ENCODE measurements at regions not wholly inside any gene's neighbourhood (a gene's known extent, or its start where the extent isn't known, plus 50 kb on each side); places are given as distances from the start of the nearest gene placed in this dataset.

- POLR2A ChIA-PET = no interaction called here
- no peak overlapping the region for H3K27ac ChIP-seq (ENCODE audit: extremely low read depth, low read depth, low read length)
- TF ChIP-seq ZFP3 (tag by site-specific recombination; IDR thresholded peaks at IDR 0.05; ENCODE audit: low read depth) = no peak
- no peak for TF ChIP-seq KLF16 (tag by site-specific recombination; IDR thresholded peaks at IDR 0.05)
- TF ChIP-seq GLI2 (tag by site-specific recombination; IDR thresholded peaks at IDR 0.05; ENCODE audit: borderline replicate concordance, low read depth) = no peak
- TF ChIP-seq ZFP41 (tag by site-specific recombination; IDR thresholded peaks at IDR 0.05; ENCODE audit: borderline replicate concordance) = no peak
- no peak for TF ChIP-seq TSHZ1 (tag by site-specific recombination; IDR thresholded peaks at IDR 0.05; ENCODE audit: borderline replicate concordance)
- TF ChIP-seq ZNF416 (tag by site-specific recombination; IDR thresholded peaks at IDR 0.05) = no peak
- no peak for TF ChIP-seq ZNF10 (tag by site-specific recombination; IDR thresholded peaks at IDR 0.05)
- no peak for TF ChIP-seq ZNF133 (tag by site-specific recombination; IDR thresholded peaks at IDR 0.05)
- TF ChIP-seq, protein P1, sequence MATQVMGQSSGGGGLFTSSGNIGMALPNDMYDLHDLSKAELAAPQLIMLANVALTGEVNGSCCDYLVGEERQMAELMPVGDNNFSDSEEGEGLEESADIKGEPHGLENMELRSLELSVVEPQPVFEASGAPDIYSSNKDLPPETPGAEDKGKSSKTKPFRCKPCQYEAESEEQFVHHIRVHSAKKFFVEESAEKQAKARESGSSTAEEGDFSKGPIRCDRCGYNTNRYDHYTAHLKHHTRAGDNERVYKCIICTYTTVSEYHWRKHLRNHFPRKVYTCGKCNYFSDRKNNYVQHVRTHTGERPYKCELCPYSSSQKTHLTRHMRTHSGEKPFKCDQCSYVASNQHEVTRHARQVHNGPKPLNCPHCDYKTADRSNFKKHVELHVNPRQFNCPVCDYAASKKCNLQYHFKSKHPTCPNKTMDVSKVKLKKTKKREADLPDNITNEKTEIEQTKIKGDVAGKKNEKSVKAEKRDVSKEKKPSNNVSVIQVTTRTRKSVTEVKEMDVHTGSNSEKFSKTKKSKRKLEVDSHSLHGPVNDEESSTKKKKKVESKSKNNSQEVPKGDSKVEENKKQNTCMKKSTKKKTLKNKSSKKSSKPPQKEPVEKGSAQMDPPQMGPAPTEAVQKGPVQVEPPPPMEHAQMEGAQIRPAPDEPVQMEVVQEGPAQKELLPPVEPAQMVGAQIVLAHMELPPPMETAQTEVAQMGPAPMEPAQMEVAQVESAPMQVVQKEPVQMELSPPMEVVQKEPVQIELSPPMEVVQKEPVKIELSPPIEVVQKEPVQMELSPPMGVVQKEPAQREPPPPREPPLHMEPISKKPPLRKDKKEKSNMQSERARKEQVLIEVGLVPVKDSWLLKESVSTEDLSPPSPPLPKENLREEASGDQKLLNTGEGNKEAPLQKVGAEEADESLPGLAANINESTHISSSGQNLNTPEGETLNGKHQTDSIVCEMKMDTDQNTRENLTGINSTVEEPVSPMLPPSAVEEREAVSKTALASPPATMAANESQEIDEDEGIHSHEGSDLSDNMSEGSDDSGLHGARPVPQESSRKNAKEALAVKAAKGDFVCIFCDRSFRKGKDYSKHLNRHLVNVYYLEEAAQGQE (tag by site-specific recombination; IDR thresholded peaks at IDR 0.05) = no peak
- TF ChIP-seq, protein P2, sequence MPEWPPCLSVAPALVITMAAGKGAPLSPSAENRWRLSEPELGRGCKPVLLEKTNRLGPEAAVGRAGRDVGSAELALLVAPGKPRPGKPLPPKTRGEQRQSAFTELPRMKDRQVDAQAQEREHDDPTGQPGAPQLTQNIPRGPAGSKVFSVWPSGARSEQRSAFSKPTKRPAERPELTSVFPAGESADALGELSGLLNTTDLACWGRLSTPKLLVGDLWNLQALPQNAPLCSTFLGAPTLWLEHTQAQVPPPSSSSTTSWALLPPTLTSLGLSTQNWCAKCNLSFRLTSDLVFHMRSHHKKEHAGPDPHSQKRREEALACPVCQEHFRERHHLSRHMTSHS (tag by site-specific recombination; IDR thresholded peaks at IDR 0.05) = no peak
- no peak for TF ChIP-seq ZNF600 (tag by site-specific recombination; IDR thresholded peaks at IDR 0.05)
- no peak for TF ChIP-seq MEIS1 (CRISPR knock-in tag; IDR thresholded peaks at IDR 0.05; ENCODE audit: borderline replicate concordance)
- no peak for TF ChIP-seq ZBTB48 (tag by site-specific recombination; IDR thresholded peaks at IDR 0.05)
- TF ChIP-seq, protein P3, sequence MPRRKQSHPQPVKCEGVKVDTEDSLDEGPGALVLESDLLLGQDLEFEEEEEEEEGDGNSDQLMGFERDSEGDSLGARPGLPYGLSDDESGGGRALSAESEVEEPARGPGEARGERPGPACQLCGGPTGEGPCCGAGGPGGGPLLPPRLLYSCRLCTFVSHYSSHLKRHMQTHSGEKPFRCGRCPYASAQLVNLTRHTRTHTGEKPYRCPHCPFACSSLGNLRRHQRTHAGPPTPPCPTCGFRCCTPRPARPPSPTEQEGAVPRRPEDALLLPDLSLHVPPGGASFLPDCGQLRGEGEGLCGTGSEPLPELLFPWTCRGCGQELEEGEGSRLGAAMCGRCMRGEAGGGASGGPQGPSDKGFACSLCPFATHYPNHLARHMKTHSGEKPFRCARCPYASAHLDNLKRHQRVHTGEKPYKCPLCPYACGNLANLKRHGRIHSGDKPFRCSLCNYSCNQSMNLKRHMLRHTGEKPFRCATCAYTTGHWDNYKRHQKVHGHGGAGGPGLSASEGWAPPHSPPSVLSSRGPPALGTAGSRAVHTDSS (tag by site-specific recombination; IDR thresholded peaks at IDR 0.05) = no peak
- TF ChIP-seq ZBTB17 (tag by site-specific recombination; IDR thresholded peaks at IDR 0.05) = no peak
- TF ChIP-seq ZNF473 (tag by site-specific recombination; IDR thresholded peaks at IDR 0.05) = no peak
These were observed 810.4 kb downstream of the TRIML1 start for GRCh38 chr4:188949596-188949995.

GRCh38 chr4:188955066-188955465 is 815.8 kb downstream of the TRIML1 start:
- no peak overlapping the region for H3K27ac ChIP-seq (ENCODE audit: extremely low read depth, low read depth, low read length)
- ChIA-PET POLR2A (no interaction called here), CTCF (no interaction called here)
- H3K4me3 ChIP-seq (ENCODE audit: low read depth, low read length) = no peak overlapping the region
- no peaks in the 10 kb centered on the region for H3K4me1 ChIP-seq (ENCODE audit: control insufficient read depth, insufficient read depth, low read length)
- H3K9me3 ChIP-seq (ENCODE audit: control insufficient read depth, insufficient read depth, low read depth, low read length) = no peaks in the 10 kb centered on the region
- no peaks in the 10 kb centered on the region for H3K36me3 ChIP-seq (ENCODE audit: control insufficient read depth in 2 of 2, insufficient read depth in 1 of 2, low read length in 2 of 2)
- TF ChIP-seq ZFP37 (tag by site-specific recombination; IDR thresholded peaks at IDR 0.05) = no peak
- no peak for TF ChIP-seq ZNF747 (tag by site-specific recombination; IDR thresholded peaks at IDR 0.05)
- no peak for TF ChIP-seq ZNF223 (tag by site-specific recombination; IDR thresholded peaks at IDR 0.05)
- TF ChIP-seq ZBTB21 (tag by site-specific recombination; IDR thresholded peaks at IDR 0.05) = no peak
- no peak for TF ChIP-seq ZNF292 (tag by site-specific recombination; IDR thresholded peaks at IDR 0.05; ENCODE audit: borderline replicate concordance, low read depth)
- no peak for TF ChIP-seq ZNF202 (tag by site-specific recombination; IDR thresholded peaks at IDR 0.05; ENCODE audit: borderline replicate concordance)
- no peak for TF ChIP-seq ZNF561 (tag by site-specific recombination; IDR thresholded peaks at IDR 0.05; ENCODE audit: borderline replicate concordance)
- TF ChIP-seq, protein P4, sequence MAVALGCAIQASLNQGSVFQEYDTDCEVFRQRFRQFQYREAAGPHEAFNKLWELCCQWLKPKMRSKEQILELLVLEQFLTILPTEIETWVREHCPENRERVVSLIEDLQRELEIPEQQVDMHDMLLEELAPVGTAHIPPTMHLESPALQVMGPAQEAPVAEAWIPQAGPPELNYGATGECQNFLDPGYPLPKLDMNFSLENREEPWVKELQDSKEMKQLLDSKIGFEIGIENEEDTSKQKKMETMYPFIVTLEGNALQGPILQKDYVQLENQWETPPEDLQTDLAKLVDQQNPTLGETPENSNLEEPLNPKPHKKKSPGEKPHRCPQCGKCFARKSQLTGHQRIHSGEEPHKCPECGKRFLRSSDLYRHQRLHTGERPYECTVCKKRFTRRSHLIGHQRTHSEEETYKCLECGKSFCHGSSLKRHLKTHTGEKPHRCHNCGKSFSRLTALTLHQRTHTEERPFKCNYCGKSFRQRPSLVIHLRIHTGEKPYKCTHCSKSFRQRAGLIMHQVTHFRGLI (tag by site-specific recombination; IDR thresholded peaks at IDR 0.05) = no peak
- TF ChIP-seq, protein P5, sequence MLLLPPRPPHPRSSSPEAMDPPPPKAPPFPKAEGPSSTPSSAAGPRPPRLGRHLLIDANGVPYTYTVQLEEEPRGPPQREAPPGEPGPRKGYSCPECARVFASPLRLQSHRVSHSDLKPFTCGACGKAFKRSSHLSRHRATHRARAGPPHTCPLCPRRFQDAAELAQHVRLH (tag by site-specific recombination; IDR thresholded peaks at IDR 0.05) = no peak
- no peak for TF ChIP-seq SP7 (tag by site-specific recombination; IDR thresholded peaks at IDR 0.05)

More at GRCh38 chr4:188949596-188949995, 810.4 kb downstream of the TRIML1 start:
- no peaks in the 10 kb centered on the region for H3K4me1 ChIP-seq (ENCODE audit: control insufficient read depth, insufficient read depth, low read length)
- CTCF ChIA-PET = no interaction called here
- no peaks in the 10 kb centered on the region for H3K9me3 ChIP-seq (ENCODE audit: control insufficient read depth, insufficient read depth, low read depth, low read length)
- H3K36me3 ChIP-seq (ENCODE audit: control insufficient read depth in 2 of 2, insufficient read depth in 1 of 2, low read length in 2 of 2) = no peaks in the 10 kb centered on the region
- no peak overlapping the region for H3K4me3 ChIP-seq (ENCODE audit: low read depth, low read length)
